IMR-90 (cell line): ENCODE measurements at regions not wholly inside any gene's neighbourhood (a gene's known extent, or its start where the extent isn't known, plus 50 kb on each side); places are given as distances from the start of the nearest gene placed in this dataset.

Experiments
- ATAC-seq: fragments of 200-7000 bp; cut with Tn5 transposase; 2 replicates; pipeline ENCODE4 v1.9.1; 2020; ENCODE audit warnings: low read depth, mild to moderate bottlenecking, moderate library complexity
- BruUV-seq: library from RNA; stranded (reverse); fragments of 400-500 nt; replicated peaks from 2 replicates; lab custom pipeline; 2021; lab: Mats Ljungman, UMichigan
- CTCF ChIA-PET: fragments of 300-600 bp; formaldehyde crosslinking; extraction: SDS; loops from one replicate; lab custom pipeline; 2021; ENCODE audit warnings: antibody characterized with exemption; lab: Yijun Ruan, JAX
- POLR2A ChIA-PET: fragments of 300-600 bp; sonication (Branson Sonifier 250); formaldehyde crosslinking; loops from one replicate; lab custom pipeline; 2022; ENCODE audit warnings: antibody characterized with exemption; ENCODE audit not compliant: unreplicated experiment; lab: Charles Lee
- DNase-seq: peaks from one replicate; pipeline ENCODE4 v3.0.0; 2013
- H2AFZ ChIP-seq: replicated peaks from 2 replicates; pipeline ENCODE3; 2013; ENCODE audit warnings: low read length, mild to moderate bottlenecking; ENCODE audit not compliant: poor library complexity
- H2AK5ac ChIP-seq: 2 replicates; pipeline ENCODE4 v1.6.1; 2013; ENCODE audit warnings: low read depth, low read length, inconsistent platforms
- H2AK9ac ChIP-seq: replicated peaks from 2 replicates; pipeline ENCODE3; 2013; ENCODE audit warnings: mild to moderate bottlenecking, low read depth, low read length, moderate library complexity; ENCODE audit not compliant: poor library complexity
- H2BK120ac ChIP-seq: 2 replicates; pipeline ENCODE4 v1.6.1; 2013; ENCODE audit warnings: low read depth, low read length, inconsistent platforms
- H2BK15ac ChIP-seq: 3 replicates; pipeline ENCODE4 v1.6.1; 2013; ENCODE audit warnings: low read depth, low read length, inconsistent platforms
- H2BK20ac ChIP-seq: 2 replicates; pipeline ENCODE4 v1.6.1; 2013; ENCODE audit warnings: low read depth, mild to moderate bottlenecking, inconsistent platforms, low read length, moderate library complexity
- H2BK5ac ChIP-seq: 2 replicates; pipeline ENCODE4 v1.6.1; 2013; ENCODE audit warnings: mild to moderate bottlenecking, low read depth, low read length, inconsistent platforms; ENCODE audit not compliant: poor library complexity, severe bottlenecking
- H3K14ac ChIP-seq: replicated peaks from 2 replicates; pipeline ENCODE4 v1.6.1; 2013; ENCODE audit warnings: low read depth, low read length, inconsistent platforms
- H3K18ac ChIP-seq: 2 replicates; pipeline ENCODE4 v1.6.1; 2013; ENCODE audit warnings: low read depth, low read length, control low read depth
- H3K23ac ChIP-seq: 2 replicates; pipeline ENCODE4 v1.6.1; 2013; ENCODE audit warnings: low read depth, low read length, inconsistent platforms
- H3K27ac ChIP-seq: 2 replicates; pipeline ENCODE4 v1.5.1; 2013; ENCODE audit warnings: mild to moderate bottlenecking, control low read depth, low read length; ENCODE audit not compliant: insufficient read depth
- H3K27me3 ChIP-seq: 2 replicates; pipeline ENCODE4 v1.6.1; 2013; ENCODE audit warnings: low read length; ENCODE audit not compliant: control insufficient read depth, insufficient read depth
- H3K36me3 ChIP-seq: 2 replicates; pipeline ENCODE4 v1.6.1; 2013; ENCODE audit warnings: low read length, mixed read lengths; ENCODE audit not compliant: control insufficient read depth, insufficient read depth
- H3K4ac ChIP-seq: 2 replicates; pipeline ENCODE4 v1.6.1; 2013; ENCODE audit warnings: low read depth, low read length, inconsistent platforms
- H3K4me1 ChIP-seq: 2 replicates; pipeline ENCODE4 v1.6.1; 2013; ENCODE audit warnings: low read length, mixed read lengths; ENCODE audit not compliant: control insufficient read depth, insufficient read depth
- H3K4me2 ChIP-seq: 2 replicates; pipeline ENCODE4 v1.6.1; 2013; ENCODE audit warnings: low read depth, mild to moderate bottlenecking, control low read depth, low read length, moderate library complexity
- H3K4me3 ChIP-seq: 2 replicates; pipeline ENCODE4 v1.5.1; 2013; ENCODE audit warnings: low read depth, mild to moderate bottlenecking, control low read depth, low read length, moderate library complexity; ENCODE audit not compliant: insufficient read depth
- H3K56ac ChIP-seq: 2 replicates; pipeline ENCODE4 v1.6.1; 2013; ENCODE audit warnings: low read length, inconsistent platforms; ENCODE audit not compliant: insufficient read depth; ENCODE audit errors: extremely low read depth
- H3K79me1 ChIP-seq, 2 experiments: 2 replicates each; pipeline ENCODE4 v1.6.1; 2013; ENCODE audit warnings: low read length in 2 of 2, inconsistent platforms in 1 of 2, low read depth in 1 of 2
- H3K9ac ChIP-seq: 2 replicates; pipeline ENCODE4 v1.6.1; 2013; ENCODE audit warnings: low read depth, low read length, control low read depth
- H3K9me1 ChIP-seq: 2 replicates; pipeline ENCODE4 v1.6.1; 2013; ENCODE audit warnings: low read length, inconsistent platforms; ENCODE audit not compliant: insufficient read depth
- H3K9me3 ChIP-seq: 2 replicates; pipeline ENCODE4 v1.6.1; 2013; ENCODE audit warnings: low read length; ENCODE audit not compliant: control insufficient read depth, insufficient read depth
- H4K20me1 ChIP-seq: 2 replicates; pipeline ENCODE4 v1.6.1; 2013; ENCODE audit warnings: low read length, inconsistent platforms; ENCODE audit not compliant: insufficient read depth
- H4K5ac ChIP-seq: 2 replicates; pipeline ENCODE4 v1.6.1; 2013; ENCODE audit warnings: mild to moderate bottlenecking, low read depth, low read length, control low read depth
- H4K8ac ChIP-seq, 2 experiments: 2 replicates each; pipeline ENCODE4 v1.6.1; 2013; ENCODE audit warnings: low read depth in 2 of 2, low read length in 2 of 2, control low read depth in 1 of 2, inconsistent platforms in 1 of 2
- H4K91ac ChIP-seq: 2 replicates; pipeline ENCODE4 v1.6.1; 2013; ENCODE audit warnings: low read depth, low read length, inconsistent platforms; ENCODE audit not compliant: insufficient read depth
- BHLHE40 ChIP-seq: fragments of 150-350 bp; IDR thresholded peaks from 2 replicates; pipeline ENCODE4 v1.6.1; 2016; ENCODE audit warnings: mild to moderate bottlenecking, low read depth, low read length
- POLR2A ChIP-seq: IDR thresholded peaks from 2 replicates; pipeline ENCODE4 v1.6.1; 2012; ENCODE audit warnings: mild to moderate bottlenecking, low read depth, low read length
- SMC3 ChIP-seq: fragments of 150-350 bp; IDR thresholded peaks from 2 replicates; pipeline ENCODE4 v1.6.1; 2016; ENCODE audit warnings: low read depth, mild to moderate bottlenecking, antibody characterized with exemption, low read length, moderate library complexity
- WGBS, 2 experiments: methylation state at CpG; one replicate each; pipeline versions ENCODE4 v1.1.5 to v1.1.7; 2013; ENCODE audit warnings: missing lambda C conversion rate in 2 of 2; ENCODE audit not compliant: insufficient read length in 1 of 2; ENCODE audit errors: extremely low coverage in 2 of 2; 5-methylcytosine and 5-hydroxymethylcytosine counted together
- dilution Hi-C: fragments of 300-500 bp; cut with HindIII; formaldehyde crosslinking; loops from one replicate; pipeline ENCODE4 v1.14.3; 2018; ENCODE audit warnings: low sequenced_read_pairs; ENCODE audit not compliant: unreplicated experiment
- in situ Hi-C: fragments of 300-500 bp; cut with MboI; formaldehyde crosslinking; loops from 3 replicates; pipeline ENCODE4 v1.14.3; 2019; ENCODE audit warnings: low sequenced_read_pairs, inconsistent platforms, mixed read lengths
- intact Hi-C: fragments of 100-400 bp; cut with micrococcal nuclease; formaldehyde crosslinking; loops from 2 replicates; pipeline ENCODE4 v1.10.0; 2022
- TF ChIP-seq, protein P1 (sequence below): fragments of 150-350 bp; IDR thresholded peaks from 2 replicates; pipeline ENCODE4 v1.6.1; 2017; ENCODE audit warnings: mild to moderate bottlenecking, antibody characterized with exemption, low read length, low read depth
- TF ChIP-seq, protein P2 (sequence below): conservative IDR thresholded peaks from 2 replicates; pipeline ENCODE4 v1.5.1; 2012; ENCODE audit warnings: mild to moderate bottlenecking, low read depth, low read length, improper control_type of control experiment

DNA sequence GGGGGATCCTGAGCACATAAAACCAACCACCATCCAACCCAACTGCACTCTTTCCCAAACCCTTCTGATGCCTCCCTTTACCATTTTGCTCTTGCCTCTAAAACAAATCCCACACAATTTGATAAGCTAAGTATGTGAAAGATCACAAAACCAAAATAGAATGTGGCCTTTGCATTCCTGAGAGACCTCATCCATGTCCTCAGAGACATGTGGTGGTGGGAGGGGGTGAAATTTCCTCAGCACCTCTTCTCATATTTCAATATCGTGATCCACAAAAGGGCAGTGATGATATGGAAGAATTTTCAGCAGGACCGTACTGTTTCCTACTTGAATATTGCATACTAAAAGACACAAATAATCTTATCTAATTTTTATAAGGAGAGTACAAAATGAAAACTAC, 423.3 kb downstream of the TLE1 start:
- WGBS, 2 experiments = no CpG with 5 or more reads among the region's 2 CpGs

More for the DNA sequence above, 423.3 kb downstream of the TLE1 start:
- no peaks in the 10 kb centered on the region for H3K36me3 ChIP-seq
- H3K23ac ChIP-seq = no peak overlapping the region
- no peak overlapping the region for H2BK15ac ChIP-seq
- H4K20me1 ChIP-seq = no peaks in the 10 kb centered on the region
- no peak overlapping the region for H3K18ac ChIP-seq
- H3K14ac ChIP-seq = no peak overlapping the region
- H2AK5ac ChIP-seq = no peak overlapping the region
- peak; percentile 55 for DNase-seq
- H2AFZ ChIP-seq = no peak overlapping the region
- BruUV-seq = no TSS peak
- H4K8ac ChIP-seq = no peak overlapping the region
- no peaks in the 10 kb centered on the region for H3K79me1 ChIP-seq
- intact Hi-C loops = loop anchor here (5.0 kb wide), 1 partner anchor 126 kb away; no protein-coding TSS in a partner anchor
- H4K5ac ChIP-seq = no peak overlapping the region
- H3K4ac ChIP-seq = no peak overlapping the region
- H3K4me3 ChIP-seq = no peak overlapping the region
- ATAC-seq = no peak
- ChIA-PET POLR2A (no interaction called here), CTCF (no interaction called here)
- no peak overlapping the region for H4K91ac ChIP-seq
- H2BK20ac ChIP-seq = no peak overlapping the region; the same call in 1 of the 2 replicates
- no peak for TF ChIP-seq SMC3
- no peak for TF ChIP-seq BHLHE40
- TF ChIP-seq, protein P1, sequence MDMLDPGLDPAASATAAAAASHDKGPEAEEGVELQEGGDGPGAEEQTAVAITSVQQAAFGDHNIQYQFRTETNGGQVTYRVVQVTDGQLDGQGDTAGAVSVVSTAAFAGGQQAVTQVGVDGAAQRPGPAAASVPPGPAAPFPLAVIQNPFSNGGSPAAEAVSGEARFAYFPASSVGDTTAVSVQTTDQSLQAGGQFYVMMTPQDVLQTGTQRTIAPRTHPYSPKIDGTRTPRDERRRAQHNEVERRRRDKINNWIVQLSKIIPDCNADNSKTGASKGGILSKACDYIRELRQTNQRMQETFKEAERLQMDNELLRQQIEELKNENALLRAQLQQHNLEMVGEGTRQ = no peak
- TF ChIP-seq POLR2A = no peak
- TF ChIP-seq, protein P2, sequence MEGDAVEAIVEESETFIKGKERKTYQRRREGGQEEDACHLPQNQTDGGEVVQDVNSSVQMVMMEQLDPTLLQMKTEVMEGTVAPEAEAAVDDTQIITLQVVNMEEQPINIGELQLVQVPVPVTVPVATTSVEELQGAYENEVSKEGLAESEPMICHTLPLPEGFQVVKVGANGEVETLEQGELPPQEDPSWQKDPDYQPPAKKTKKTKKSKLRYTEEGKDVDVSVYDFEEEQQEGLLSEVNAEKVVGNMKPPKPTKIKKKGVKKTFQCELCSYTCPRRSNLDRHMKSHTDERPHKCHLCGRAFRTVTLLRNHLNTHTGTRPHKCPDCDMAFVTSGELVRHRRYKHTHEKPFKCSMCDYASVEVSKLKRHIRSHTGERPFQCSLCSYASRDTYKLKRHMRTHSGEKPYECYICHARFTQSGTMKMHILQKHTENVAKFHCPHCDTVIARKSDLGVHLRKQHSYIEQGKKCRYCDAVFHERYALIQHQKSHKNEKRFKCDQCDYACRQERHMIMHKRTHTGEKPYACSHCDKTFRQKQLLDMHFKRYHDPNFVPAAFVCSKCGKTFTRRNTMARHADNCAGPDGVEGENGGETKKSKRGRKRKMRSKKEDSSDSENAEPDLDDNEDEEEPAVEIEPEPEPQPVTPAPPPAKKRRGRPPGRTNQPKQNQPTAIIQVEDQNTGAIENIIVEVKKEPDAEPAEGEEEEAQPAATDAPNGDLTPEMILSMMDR = no peak
- no peak overlapping the region for H2BK120ac ChIP-seq
- no peak overlapping the region for H3K4me2 ChIP-seq
- H3K9me1 ChIP-seq = no peaks in the 10 kb centered on the region
- H3K4me1 ChIP-seq = peaks cover 3% of the 10 kb centered on the region
- H3K9ac ChIP-seq = no peak overlapping the region
- H2BK5ac ChIP-seq = no peak overlapping the region
- H3K9me3 ChIP-seq = peaks cover 16% of the 10 kb centered on the region
- no peak overlapping the region for H2AK9ac ChIP-seq
- dilution Hi-C loops = no loop called here
- H3K27me3 ChIP-seq = peaks cover 2% of the 10 kb centered on the region; the same call in 1 of the 2 replicates
- no peak overlapping the region for H3K27ac ChIP-seq
- in situ Hi-C loops = no loop called here
- no peak overlapping the region for H3K56ac ChIP-seq
